H1 (cell line): ENCODE measurements at regions not wholly inside any gene's neighbourhood (a gene's known extent, or its start where the extent isn't known, plus 50 kb on each side); places are given as distances from the start of the nearest gene placed in this dataset.

Experiments used
- KDM4A ChIP-seq: IDR thresholded peaks from one replicate; pipeline ENCODE4 v1.7.1; 2012; ENCODE audit warnings: low read depth, mild to moderate bottlenecking, moderate library complexity, low read length, inconsistent platforms; ENCODE audit not compliant: severe bottlenecking
- TAF1 ChIP-seq: IDR thresholded peaks from 2 replicates; pipeline ENCODE4 v1.6.1; 2011; ENCODE audit warnings: mild to moderate bottlenecking, low read depth, low read length

DNA sequence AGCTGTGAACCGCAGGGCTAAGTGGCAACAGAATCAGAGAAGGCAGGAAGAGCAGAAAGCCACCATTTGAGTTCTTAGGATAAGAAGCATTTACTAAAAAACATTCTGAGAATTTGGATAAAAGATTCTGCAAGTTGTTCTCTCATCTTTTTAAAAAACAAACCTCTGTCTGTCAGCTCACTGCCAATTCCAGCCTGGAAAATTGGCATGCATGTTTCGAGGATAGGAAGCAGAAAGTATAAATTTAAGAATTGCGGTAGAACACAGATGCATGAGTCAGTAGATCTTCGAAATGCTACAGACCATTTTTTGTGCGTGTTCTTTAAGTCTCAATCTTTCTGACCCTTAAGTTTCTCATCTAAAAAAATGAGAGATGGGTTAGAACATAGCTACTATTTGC is 544.5 kb upstream of the DAB1 start (continued):
- TF ChIP-seq TAF1 (no peak), KDM4A (no peak)
